NAMALWA (cell line): ENCODE measurements at regions not wholly inside any gene's neighbourhood (a gene's known extent, or its start where the extent isn't known, plus 50 kb on each side); places are given as distances from the start of the nearest gene placed in this dataset.
"Not testable (repeated sequence)": the region's sequence is repeated elsewhere in the genome, so short reads cannot be mapped to it uniquely, and the experiment has no call there.

ENCODE experiments used
- DNase-seq: peaks from one replicate; pipeline ENCODE4 v3.0.0-alpha.2; 2015; ENCODE audit warnings: low spot score

GRCh38 chr7:124635416-124635815 lies 130.2 kb downstream of the GPR37 start:
- DNase-seq: peak; percentile 20

GRCh38 chr7:124633740-124634139 lies 131.9 kb downstream of the GPR37 start:
- DNase-seq: no peak

DNA sequence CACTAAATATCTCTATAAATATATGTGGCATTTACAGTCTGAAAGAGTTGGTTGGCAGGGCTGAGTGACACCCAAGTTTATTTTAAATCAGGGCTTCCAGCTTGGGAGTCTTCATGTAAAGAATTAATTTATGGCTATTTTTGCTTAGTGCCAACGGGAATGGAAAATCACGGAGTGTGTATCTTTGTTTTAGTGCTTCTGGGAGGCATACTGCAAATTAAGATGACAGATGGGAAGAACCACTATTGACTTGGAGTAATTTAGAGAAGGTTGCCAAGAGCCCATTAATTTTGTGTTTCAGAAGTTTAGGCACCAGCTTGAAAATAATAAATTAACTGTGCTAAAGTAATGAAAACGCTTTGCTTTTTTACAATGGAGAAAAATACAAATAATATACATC lies 135.2 kb downstream of the GPR37 start:
- no peak for DNase-seq

- no peak for DNase-seq
Observed at GRCh38 chr7:124618871-124619270, 146.7 kb downstream of the GPR37 start.

- not testable (repeated sequence) for DNase-seq
Observed at GRCh38 chr7:124618051-124618450, 147.5 kb downstream of the GPR37 start.

- no peak for DNase-seq
Observed at GRCh38 chr7:124603066-124603465, 162.5 kb downstream of the GPR37 start.

- DNase-seq: no peak
Observed at GRCh38 chr7:124597509-124597908, 168.1 kb downstream of the GPR37 start.

DNA sequence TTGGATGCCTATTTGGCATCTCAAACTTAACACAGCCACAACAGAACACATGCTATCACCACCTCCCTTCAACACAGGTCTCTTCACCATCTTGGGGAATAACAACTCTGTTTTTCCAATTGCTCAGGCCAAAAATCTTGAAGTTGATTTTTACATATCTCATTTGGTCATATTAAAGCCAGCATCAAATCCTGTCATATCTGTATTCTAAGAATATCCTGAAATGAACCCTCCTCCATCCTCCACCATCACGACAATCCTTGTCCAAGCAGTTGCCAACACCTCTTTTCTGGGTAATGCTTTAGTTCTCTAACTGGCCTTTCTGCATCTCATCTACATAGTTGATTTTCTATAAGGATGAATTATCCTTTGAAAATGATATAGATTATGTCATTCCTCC lies 168.7 kb downstream of the GPR37 start:
- no peak for DNase-seq

DNA sequence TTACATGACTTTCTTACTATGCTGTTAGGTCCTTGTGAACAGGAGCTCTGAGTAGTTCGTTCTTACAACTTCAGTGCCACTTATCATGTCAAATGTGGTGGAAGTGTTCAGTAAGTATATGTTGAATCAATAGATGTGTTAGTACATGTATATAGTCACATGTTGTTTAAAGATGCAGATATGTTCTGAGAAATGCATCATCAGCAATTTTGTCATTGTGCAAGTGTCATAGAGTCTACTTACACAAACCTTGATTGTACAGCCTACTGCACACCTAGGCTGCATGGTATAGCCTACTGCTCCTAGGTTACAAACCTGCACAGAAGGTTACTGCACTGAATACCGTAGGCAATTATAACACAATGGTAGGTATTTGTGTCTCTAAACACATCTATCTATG lies 174.8 kb downstream of the GPR37 start:
- no peak for DNase-seq

DNA sequence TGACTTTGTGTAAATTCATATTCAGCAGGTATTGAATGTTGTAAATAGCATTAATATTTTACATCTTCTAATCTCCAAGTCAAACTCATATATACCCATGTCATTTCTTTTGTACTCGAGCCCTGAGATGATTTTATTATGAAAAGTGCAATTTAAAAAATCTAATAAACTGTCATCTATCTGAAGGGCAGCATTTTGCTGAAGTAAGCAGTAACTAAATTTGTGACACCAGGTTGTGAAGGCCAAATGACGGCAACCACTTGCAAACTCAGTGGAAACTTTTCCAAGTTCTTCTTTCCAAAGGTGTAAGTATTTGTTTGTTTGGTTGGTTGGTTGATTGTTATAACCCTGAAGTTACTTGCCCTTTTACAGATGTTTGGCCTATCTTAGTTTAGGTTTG lies 188.3 kb downstream of the GPR37 start:
- no peak for DNase-seq

- DNase-seq: no peak
Observed at GRCh38 chr7:124575176-124575575, 190.4 kb downstream of the GPR37 start.

- no peak for DNase-seq
Observed at GRCh38 chr7:124570558-124570957, 195.0 kb downstream of the GPR37 start.

- no peak for DNase-seq
Observed at GRCh38 chr7:124566583-124566982, 199.0 kb downstream of the GPR37 start.

- no peak for DNase-seq
Observed at GRCh38 chr7:124557587-124557986, 208.0 kb downstream of the GPR37 start.

DNA sequence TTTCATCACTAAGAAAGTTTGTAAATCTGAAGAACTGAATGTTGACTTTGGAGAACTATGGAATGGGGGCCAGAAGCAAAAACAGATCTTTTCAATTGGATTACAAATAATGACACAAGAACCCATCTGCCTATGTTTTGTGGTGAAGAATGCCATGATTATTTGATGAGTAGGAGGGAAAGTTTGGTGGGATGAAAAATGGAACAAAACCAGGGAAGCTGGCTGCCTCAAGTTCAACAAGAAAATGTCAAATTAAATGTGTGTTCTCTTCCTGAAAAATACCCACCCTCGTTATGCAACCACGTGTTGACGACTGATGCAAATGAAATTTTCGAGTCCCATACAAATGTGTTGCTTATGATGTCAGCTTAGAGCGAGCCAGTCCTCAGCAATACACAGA lies 208.5 kb downstream of the GPR37 start:
- no peak for DNase-seq

GRCh38 chr7:124553502-124553901 lies 212.1 kb downstream of the GPR37 start:
- no peak for DNase-seq

GRCh38 chr7:124552217-124552616 lies 213.4 kb downstream of the GPR37 start:
- no peak for DNase-seq

DNA sequence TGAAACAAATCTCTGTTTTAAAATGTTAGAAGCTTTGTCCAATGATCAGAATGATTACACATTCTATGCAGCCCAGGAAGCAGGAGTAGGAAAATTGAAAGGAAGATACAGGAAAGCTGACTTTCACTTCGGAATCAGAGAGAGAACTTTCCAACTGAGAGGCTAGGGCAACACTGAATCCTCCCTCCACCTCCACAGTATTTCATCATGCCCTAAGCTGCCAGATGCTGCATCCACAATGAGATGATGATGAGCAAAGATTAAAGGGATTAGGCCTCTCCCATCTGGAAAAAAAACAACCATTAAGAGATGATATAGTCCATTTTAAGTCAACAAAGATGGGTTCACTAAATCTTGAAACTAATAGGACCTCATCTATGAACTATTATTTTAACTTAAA lies 215.6 kb downstream of the GPR37 start:
- DNase-seq: no peak

DNA sequence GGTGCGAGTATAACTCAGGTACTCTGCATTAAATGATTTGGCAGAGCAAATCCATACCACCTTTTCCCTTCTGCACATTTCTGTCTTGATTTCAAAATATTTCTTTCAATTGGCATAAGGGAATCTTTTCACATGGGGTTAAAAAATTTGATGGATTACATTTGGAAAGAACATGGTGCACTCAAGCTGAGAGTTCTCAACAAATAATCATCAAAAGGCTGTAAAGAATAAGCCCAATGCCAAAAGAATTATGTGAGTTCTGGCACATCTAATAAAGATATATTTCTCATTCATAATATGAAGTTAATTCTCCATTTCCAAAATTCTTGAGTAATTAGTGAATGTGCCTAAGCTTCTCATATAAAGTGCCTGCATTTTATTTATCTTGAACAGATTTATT lies 223.1 kb downstream of the GPR37 start:
- no peak for DNase-seq

DNA sequence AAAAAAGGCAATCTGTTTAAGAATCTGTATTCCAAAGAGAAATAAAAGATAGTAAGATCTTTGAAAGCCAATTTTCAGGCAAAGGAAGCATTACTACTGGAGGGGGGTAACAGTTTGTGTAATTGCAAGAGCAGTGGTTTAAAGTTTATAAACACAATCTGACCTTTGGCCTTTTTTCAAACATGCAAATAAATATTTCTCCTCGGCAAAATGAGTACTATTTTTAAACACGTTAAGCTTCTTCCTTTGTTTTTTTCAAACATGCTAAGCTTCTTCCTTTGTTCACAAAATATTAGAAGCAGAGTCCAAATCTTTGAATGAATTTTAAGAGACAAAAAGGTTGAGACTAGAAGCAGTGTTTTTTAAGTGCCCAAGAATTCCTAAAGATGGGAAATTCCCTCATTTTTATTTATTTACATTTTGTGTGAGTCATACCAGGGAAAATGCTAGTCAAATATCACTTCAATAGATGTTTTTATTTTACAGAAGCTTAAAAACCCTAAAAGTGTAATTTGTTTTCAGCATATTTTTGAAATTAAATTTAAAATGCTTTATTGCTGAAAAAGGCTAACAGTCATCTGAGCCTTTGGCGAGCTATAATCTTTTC lies 229.3 kb downstream of the GPR37 start:
- DNase-seq: no peak

- DNase-seq: no peak
Observed at GRCh38 chr7:124532166-124532565, 233.4 kb downstream of the GPR37 start.

DNA sequence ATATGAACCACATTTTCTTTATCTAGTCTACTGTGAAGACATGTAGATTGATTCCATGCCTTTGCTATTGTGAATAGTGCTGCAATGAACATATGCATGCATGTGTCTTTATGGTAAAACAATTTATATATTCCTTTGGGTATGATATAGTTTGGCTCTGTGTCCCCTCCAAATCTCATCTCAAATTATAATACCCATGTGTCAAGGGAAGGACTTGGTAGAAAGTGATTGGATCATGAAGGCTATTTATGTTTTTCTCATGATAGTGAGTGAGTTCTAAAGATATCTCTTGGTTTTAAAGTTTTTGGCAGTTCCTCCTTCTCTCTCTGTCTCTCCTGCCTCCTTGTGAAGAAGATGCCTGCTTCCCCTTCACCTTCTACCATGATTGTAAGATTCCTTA lies 248.7 kb downstream of the GPR37 start:
- no peak for DNase-seq

GRCh38 chr7:124515106-124515830 lies 250.3 kb downstream of the GPR37 start:
- no peak for DNase-seq

DNA sequence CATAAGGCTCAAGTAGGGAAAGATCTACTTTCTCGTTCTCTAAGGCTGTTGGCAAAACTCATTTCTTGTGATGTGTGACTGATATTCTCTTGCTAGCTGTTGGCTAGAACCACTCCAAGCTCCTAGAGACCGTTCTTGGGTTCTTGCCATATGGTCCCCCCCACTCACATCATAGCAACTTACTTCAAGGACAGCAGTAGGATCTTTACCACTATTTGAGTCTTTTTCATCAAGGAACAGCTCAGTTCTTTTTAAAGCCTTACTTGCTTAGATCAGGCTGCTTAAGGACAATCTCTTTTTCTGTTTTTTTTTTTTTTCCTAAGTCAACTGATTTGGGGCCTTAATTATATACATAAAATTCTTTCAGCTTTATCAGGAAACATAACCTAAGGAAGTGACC lies 251.1 kb downstream of the GPR37 start:
- no peak for DNase-seq
